WTC11 (cell line): ENCODE measurements at regions not wholly inside any gene's neighbourhood (a gene's known extent, or its start where the extent isn't known, plus 50 kb on each side); places are given as distances from the start of the nearest gene placed in this dataset.

ENCODE experiments used
- ATAC-seq: fragments of 200-7000 bp; cut with Tn5 transposase; 2 replicates; pipeline ENCODE4 v1.10.0; 2021; ENCODE audit warnings: mild to moderate bottlenecking, moderate library complexity
- CTCF ChIA-PET: fragments of 300-600 bp; sonication (Branson Sonifier 250); formaldehyde crosslinking; loops from one replicate; lab custom pipeline; 2021; ENCODE audit warnings: antibody characterized with exemption; lab: Charles Lee
- POLR2A ChIA-PET: fragments of 350-600 bp; sonication (Branson Sonifier 250); formaldehyde crosslinking; loops from one replicate; lab custom pipeline; 2021; ENCODE audit warnings: antibody characterized with exemption; lab: Charles Lee
- DNase-seq: peaks from one replicate; pipeline ENCODE4 v3.0.0; 2021; ENCODE audit warnings: low spot score
- H3K27ac Mint-ChIP-seq: 2 replicates; pipeline ENCODE4 v1.8.0; 2021; ENCODE audit warnings: mixed read lengths
- H3K27me3 Mint-ChIP-seq: 2 replicates; pipeline ENCODE4 v1.8.0; 2021; ENCODE audit warnings: low read depth, mild to moderate bottlenecking, moderate library complexity, mixed read lengths
- H3K36me3 Mint-ChIP-seq: 2 replicates; pipeline ENCODE4 v1.8.0; 2021; ENCODE audit warnings: mixed read lengths
- H3K4me1 Mint-ChIP-seq: 2 replicates; pipeline ENCODE4 v1.8.0; 2022; ENCODE audit warnings: mixed read lengths
- H3K4me3 Mint-ChIP-seq: 2 replicates; pipeline ENCODE4 v1.8.0; 2021; ENCODE audit warnings: mild to moderate bottlenecking, moderate library complexity, mixed read lengths
- H3K9me3 Mint-ChIP-seq: 2 replicates; pipeline ENCODE4 v1.8.0; 2021; ENCODE audit warnings: mixed read lengths
- AFF4 ChIP-seq: sonication (generic); formaldehyde crosslinking; IDR thresholded peaks from 2 replicates; pipeline ENCODE4 v1.8.1; 2023; ENCODE audit warnings: mild to moderate bottlenecking, missing genetic modification reagents, borderline replicate concordance
- CBFB ChIP-seq: sonication (generic); formaldehyde crosslinking; IDR thresholded peaks from 2 replicates; pipeline ENCODE4 v1.8.1; 2022; ENCODE audit warnings: mild to moderate bottlenecking, low read depth, missing genetic modification reagents
- CREB1 ChIP-seq: sonication (generic); formaldehyde crosslinking; IDR thresholded peaks from 2 replicates; pipeline ENCODE4 v1.8.0; 2023; ENCODE audit warnings: mild to moderate bottlenecking, missing genetic modification reagents
- ERG ChIP-seq: fragments of 250-450 bp; sonication (Bioruptor Pico); IDR thresholded peaks from 2 replicates; pipeline ENCODE4 v1.8.0; 2021; ENCODE audit warnings: mild to moderate bottlenecking
- ESRRA ChIP-seq: sonication (generic); formaldehyde crosslinking; IDR thresholded peaks from 2 replicates; pipeline ENCODE4 v1.8.1; 2022; ENCODE audit warnings: mild to moderate bottlenecking, missing genetic modification reagents, borderline replicate concordance
- FOXP4 ChIP-seq: sonication (generic); formaldehyde crosslinking; IDR thresholded peaks from 2 replicates; pipeline ENCODE4 v1.8.0; 2022; ENCODE audit warnings: mild to moderate bottlenecking, missing genetic modification reagents
- HMGXB4 ChIP-seq: sonication (generic); formaldehyde crosslinking; IDR thresholded peaks from 2 replicates; pipeline ENCODE4 v1.8.1; 2023; ENCODE audit warnings: mild to moderate bottlenecking, moderate library complexity, missing genetic modification reagents
- IRF1 ChIP-seq: sonication (generic); formaldehyde crosslinking; IDR thresholded peaks from 2 replicates; pipeline ENCODE4 v1.8.0; 2023; ENCODE audit warnings: missing genetic modification reagents
- MLX ChIP-seq: sonication (generic); formaldehyde crosslinking; IDR thresholded peaks from 2 replicates; pipeline ENCODE4 v1.8.1; 2023; ENCODE audit warnings: mild to moderate bottlenecking, missing genetic modification reagents, moderate library complexity
- NFYB ChIP-seq: sonication (generic); formaldehyde crosslinking; conservative IDR thresholded peaks from 2 replicates; pipeline ENCODE4 v1.8.0; 2022; ENCODE audit warnings: low read depth, missing genetic modification reagents
- NR1H2 ChIP-seq: sonication (generic); formaldehyde crosslinking; IDR thresholded peaks from 2 replicates; pipeline ENCODE4 v1.9.0; 2021; ENCODE audit warnings: mild to moderate bottlenecking, moderate library complexity, missing genetic modification reagents
- SOX15 ChIP-seq: fragments of 250-450 bp; sonication (Bioruptor Pico); IDR thresholded peaks from 2 replicates; pipeline ENCODE4 v1.9.0; 2021; ENCODE audit warnings: mild to moderate bottlenecking
- TCF7 ChIP-seq: sonication (generic); formaldehyde crosslinking; IDR thresholded peaks from 2 replicates; pipeline ENCODE4 v1.8.0; 2022; ENCODE audit warnings: mild to moderate bottlenecking, low read depth, missing genetic modification reagents, moderate library complexity
- USF2 ChIP-seq: sonication (generic); formaldehyde crosslinking; IDR thresholded peaks from 2 replicates; pipeline ENCODE4 v1.8.1; 2023; ENCODE audit warnings: mild to moderate bottlenecking, missing genetic modification reagents, moderate library complexity

GRCh38 chr16:61460020-61460419, 576.2 kb downstream of the CDH8 start (continued):
- TF ChIP-seq ESRRA, result no peak

- no peaks in the 10 kb centered on the region for H3K4me1 Mint-ChIP-seq
- ATAC-seq (no peak), DNase-seq (no peak)
These were observed 600.9 kb downstream of the CDH8 start for GRCh38 chr16:61435346-61435745.

More at GRCh38 chr16:61435346-61435745, 600.9 kb downstream of the CDH8 start:
- Mint-ChIP-seq H3K27me3 (no peaks in the 10 kb centered on the region; the same call in 1 of the 2 replicates), H3K36me3 (no peaks in the 10 kb centered on the region), H3K9me3 (no peaks in the 10 kb centered on the region), H3K27ac (no peak overlapping the region), H3K4me3 (no peak overlapping the region)
- no peak for TF ChIP-seq CBFB (CRISPR knock-in tag)
- no peak for TF ChIP-seq AFF4 (CRISPR knock-in tag)
- TF ChIP-seq ERG (CRISPR knock-in tag), result no peak
- no peak for TF ChIP-seq FOXP4
- TF ChIP-seq USF2 (CRISPR knock-in tag), result no peak
- TF ChIP-seq HMGXB4, result no peak
- TF ChIP-seq NR1H2 (CRISPR knock-in tag), result no peak
- TF ChIP-seq SOX15 (CRISPR knock-in tag), result no peak
- TF ChIP-seq NFYB (CRISPR knock-in tag), result no peak
- TF ChIP-seq TCF7 (CRISPR knock-in tag), result no peak
- TF ChIP-seq IRF1 (CRISPR knock-in tag), result no peak
- TF ChIP-seq CREB1, result no peak
- TF ChIP-seq MLX (CRISPR knock-in tag), result no peak
- ChIA-PET POLR2A (no interaction called here), CTCF (no interaction called here)
